ENCODE measurements at regions not wholly inside any gene's neighbourhood (a gene's known extent, or its start where the extent isn't known, plus 50 kb on each side); places are given as distances from the start of the nearest gene placed in this dataset.
"Not testable (repeated sequence)": the region's sequence is repeated elsewhere in the genome, so short reads cannot be mapped to it uniquely, and the experiment has no call there.

DNA sequence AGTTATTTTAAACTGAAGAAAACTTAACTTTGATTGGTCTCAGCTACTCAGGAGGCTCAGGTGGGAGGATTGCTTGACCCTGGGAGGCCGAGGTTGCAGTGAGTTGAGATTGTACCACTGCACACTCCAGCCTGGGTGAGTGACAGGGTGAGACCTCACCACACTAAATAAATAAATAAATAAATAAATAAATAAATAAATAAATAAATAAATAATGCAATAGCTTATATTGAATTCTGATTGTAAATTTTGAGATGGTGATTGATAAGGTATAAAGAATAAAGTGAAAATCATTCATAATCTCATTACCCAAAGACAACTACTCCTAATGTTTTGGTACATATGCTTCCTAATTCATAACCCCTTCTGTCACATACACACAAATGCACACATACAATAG is 58.1 kb downstream of the TUBA3C start:
- DNase-seq = no peak

GRCh38 chr13:19117913-19118739 is 63.5 kb downstream of the TUBA3C start:
- DNase-seq = no peak

DNA sequence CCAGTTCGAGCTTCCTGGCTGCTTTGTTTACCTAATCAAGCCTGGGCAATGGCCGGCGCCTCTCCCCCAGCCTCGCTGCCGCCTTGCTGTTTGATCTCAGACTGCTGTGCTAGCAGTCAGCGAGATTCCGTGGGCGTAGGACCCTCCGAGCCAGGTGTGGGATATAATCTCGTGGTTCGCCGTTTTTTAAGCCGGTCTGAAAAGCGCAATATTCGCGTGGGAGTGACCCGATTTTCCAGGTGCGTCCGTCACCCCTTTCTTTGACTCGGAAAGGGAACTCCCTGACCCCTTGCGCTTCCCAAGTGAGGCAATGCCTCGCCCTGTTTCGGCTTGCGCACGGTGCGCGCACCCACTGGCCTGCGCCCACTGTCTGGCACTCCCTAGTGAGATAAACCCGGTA is 72.4 kb downstream of the TUBA3C start:
- not testable (repeated sequence) for DNase-seq

- no peak for DNase-seq
Measured at GRCh38 chr13:19103140-19103539, 78.5 kb downstream of the TUBA3C start.

- DNase-seq = no peak
Measured at GRCh38 chr13:19093369-19093768, 88.3 kb downstream of the TUBA3C start.

DNA sequence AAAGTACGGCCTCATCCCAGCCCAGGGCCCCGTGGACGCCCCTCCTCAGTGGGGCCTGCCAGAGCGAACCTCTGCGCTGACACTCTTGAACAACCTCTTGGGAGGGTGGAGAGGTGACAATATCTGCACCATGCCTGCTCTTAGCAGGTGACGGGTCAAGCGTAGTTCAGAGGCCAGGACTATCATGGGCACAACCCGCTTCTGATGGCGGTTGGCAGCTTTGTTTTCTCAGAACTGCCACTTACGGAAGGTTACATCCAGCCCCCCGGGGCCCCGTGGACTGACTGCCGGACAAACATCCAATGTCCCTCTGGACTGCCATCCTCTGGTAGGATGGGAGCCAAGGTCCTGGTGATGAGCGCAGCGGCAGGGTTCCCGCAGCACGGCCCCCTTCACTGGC is 91.1 kb downstream of the TUBA3C start:
- DNase-seq = no peak

- DNase-seq = no peak
Measured at GRCh38 chr13:19089315-19089714, 92.3 kb downstream of the TUBA3C start.

GRCh38 chr13:19088416-19088815 is 93.2 kb downstream of the TUBA3C start:
- DNase-seq = no peak

- DNase-seq = no peak
Measured at GRCh38 chr13:19085876-19086275, 95.7 kb downstream of the TUBA3C start.

- no peak for DNase-seq
Measured at GRCh38 chr13:19085258-19085657, 96.4 kb downstream of the TUBA3C start.

GRCh38 chr13:19083340-19083739 is 98.3 kb downstream of the TUBA3C start:
- DNase-seq = no peak

DNA sequence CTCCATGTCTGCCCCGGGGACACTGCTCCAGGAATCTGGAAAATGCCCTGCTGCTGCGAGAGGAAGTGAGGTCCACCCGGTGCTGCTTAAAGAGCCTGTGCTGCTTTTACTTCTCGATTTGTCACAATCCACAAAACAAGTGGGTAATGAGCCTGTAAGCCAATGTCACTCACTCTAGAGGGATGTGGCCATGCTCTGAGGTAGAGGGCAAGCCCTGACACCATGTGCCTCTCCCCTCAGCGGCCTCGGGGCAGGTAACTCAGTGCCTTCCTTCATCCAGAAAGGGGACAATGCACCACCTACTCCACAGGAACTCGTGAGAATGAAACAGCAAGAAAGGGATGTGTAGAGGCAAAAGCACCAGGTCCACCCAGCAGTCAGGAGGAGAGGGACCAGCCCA is 106.2 kb downstream of the TUBA3C start:
- no peak for DNase-seq

GRCh38 chr13:19074519-19074918 is 107.1 kb downstream of the TUBA3C start:
- no peak for DNase-seq

DNA sequence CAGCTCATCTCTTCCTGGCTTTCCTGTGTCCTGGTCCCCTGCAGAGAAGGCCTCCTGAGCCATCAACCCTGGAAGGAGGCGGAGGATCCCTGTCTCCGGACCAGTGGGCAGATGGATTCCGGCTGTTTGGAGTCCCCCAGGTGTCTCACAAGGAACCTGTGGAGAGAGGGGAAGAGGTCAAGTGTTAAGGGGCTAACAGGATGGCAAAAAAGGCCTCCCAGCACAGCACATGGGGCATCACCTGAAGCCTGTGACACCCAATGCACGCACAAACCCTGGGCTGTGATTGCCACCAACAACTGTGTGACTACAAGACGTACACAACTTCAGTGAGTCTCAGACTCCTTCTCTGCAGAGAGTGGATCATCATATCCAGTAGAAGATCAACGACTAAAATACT is 107.5 kb downstream of the TUBA3C start:
- DNase-seq = not testable (repeated sequence)

DNA sequence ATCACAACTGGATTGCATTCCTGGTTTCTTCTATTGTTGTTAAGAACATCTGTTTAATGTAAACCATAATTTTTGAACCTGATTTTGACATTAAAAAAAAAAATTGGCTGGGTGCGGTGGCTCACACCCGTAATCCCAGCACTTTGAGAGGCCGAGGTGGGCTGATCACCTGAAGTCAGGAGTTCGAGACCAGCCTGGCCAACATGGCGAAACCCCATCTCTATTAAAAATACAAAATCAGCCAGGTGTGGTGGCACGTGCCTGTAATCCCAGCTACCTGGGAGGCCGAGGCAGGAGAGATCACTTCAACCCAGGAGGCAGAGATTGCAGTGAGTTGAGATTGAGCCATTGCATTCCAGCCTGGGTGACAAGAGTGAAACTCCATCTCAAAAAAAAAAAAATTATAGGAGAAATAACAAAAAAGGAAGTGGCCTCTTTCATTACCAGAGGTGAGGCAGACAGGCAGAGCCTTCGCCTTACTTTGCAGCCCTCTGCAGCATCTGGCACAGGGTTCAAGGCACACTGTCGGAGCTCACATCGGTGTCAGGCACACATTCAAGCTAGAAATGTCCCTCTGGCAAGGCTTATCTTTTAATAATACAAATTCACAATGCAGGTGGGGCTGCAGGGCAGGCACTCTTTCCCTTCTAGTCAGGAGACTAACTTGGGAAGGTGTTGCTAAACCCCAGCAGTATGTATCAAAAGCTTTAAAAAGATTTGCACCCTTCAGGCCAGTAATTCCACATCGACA is 108.5 kb downstream of the TUBA3C start:
- DNase-seq = not testable (repeated sequence)

DNA sequence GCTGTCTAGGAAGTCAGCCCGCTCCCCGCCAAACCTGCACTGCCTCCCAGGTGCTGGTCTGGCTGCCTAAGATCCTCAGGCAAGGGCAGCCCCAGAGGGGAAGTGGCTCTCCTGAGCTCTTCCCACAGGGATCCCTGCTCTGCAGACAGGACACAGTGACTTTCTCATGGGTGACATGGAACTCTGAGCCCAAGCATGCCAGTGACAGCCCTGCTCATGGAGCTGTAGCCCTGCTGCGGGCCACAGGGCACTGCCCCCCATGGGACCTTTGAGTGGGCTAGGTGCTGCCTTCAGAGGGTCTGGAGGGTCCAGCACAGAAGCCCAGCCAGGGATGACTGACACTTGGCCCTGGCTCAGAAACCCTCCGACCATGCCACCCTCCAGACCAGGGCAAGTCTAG is 109.1 kb downstream of the TUBA3C start:
- no peak for DNase-seq

GRCh38 chr13:19071161-19071936 is 110.3 kb downstream of the TUBA3C start:
- no peak for DNase-seq

- DNase-seq = no peak
Measured at GRCh38 chr13:19070398-19070735, 111.3 kb downstream of the TUBA3C start.

- DNase-seq = no peak
Measured at GRCh38 chr13:19069684-19070397, 111.8 kb downstream of the TUBA3C start.

GRCh38 chr13:19068691-19069090 is 112.9 kb downstream of the TUBA3C start:
- no peak for DNase-seq

GRCh38 chr13:19067767-19068166 is 113.9 kb downstream of the TUBA3C start:
- no peak for DNase-seq

GRCh38 chr13:19062801-19063200 is 118.8 kb downstream of the TUBA3C start:
- no peak for DNase-seq
